Endodermal cell (in vitro differentiated cells): ENCODE measurements at regions not wholly inside any gene's neighbourhood (a gene's known extent, or its start where the extent isn't known, plus 50 kb on each side); places are given as distances from the start of the nearest gene placed in this dataset.

Experiments used
- DNase-seq: peaks from one replicate; pipeline ENCODE4 v3.0.0-alpha.2; 2017
- H3K27ac ChIP-seq: 2 replicates; pipeline ENCODE4 v1.5.1; 2013; ENCODE audit warnings: mild to moderate bottlenecking, low read depth, low read length, moderate library complexity
- H3K27me3 ChIP-seq: 2 replicates; pipeline ENCODE4 v1.6.1; 2013; ENCODE audit warnings: mild to moderate bottlenecking, low read length, moderate library complexity; ENCODE audit not compliant: insufficient read depth, control insufficient read depth, poor library complexity, severe bottlenecking
- H3K36me3 ChIP-seq: 2 replicates; pipeline ENCODE4 v1.7.0; 2013; ENCODE audit warnings: mild to moderate bottlenecking, low read length, moderate library complexity; ENCODE audit not compliant: control insufficient read depth, insufficient read depth
- H3K4me1 ChIP-seq: one replicate; pipeline ENCODE4 v1.7.0; 2013; ENCODE audit warnings: low read length; ENCODE audit not compliant: control insufficient read depth, insufficient read depth
- H3K4me3 ChIP-seq: 2 replicates; pipeline ENCODE4 v1.5.1; 2013; ENCODE audit warnings: mild to moderate bottlenecking, low read length, moderate library complexity
- H3K9ac ChIP-seq: 2 replicates; pipeline ENCODE4 v1.6.1; 2013; ENCODE audit warnings: mild to moderate bottlenecking, low read length, moderate library complexity; ENCODE audit not compliant: poor library complexity, severe bottlenecking; ENCODE audit errors: extremely low read depth
- H3K9me3 ChIP-seq: 2 replicates; pipeline ENCODE4 v1.6.1; 2013; ENCODE audit warnings: mild to moderate bottlenecking, low read length, moderate library complexity; ENCODE audit not compliant: control insufficient read depth
- H3K27ac Mint-ChIP-seq: 2 replicates; pipeline ENCODE4 v1.8.0; 2020; ENCODE audit warnings: mixed read lengths
- H3K27me3 Mint-ChIP-seq: 2 replicates; pipeline ENCODE4 v1.8.0; 2021; ENCODE audit warnings: mild to moderate bottlenecking, mixed read lengths; ENCODE audit not compliant: insufficient read depth
- H3K36me3 Mint-ChIP-seq: 2 replicates; pipeline ENCODE4 v1.8.0; 2020; ENCODE audit warnings: low read depth, mixed read lengths
- H3K4me1 Mint-ChIP-seq: 2 replicates; pipeline ENCODE4 v1.8.0; 2020; ENCODE audit warnings: mixed read lengths
- H3K4me3 Mint-ChIP-seq: 2 replicates; pipeline ENCODE4 v1.8.0; 2020; ENCODE audit warnings: mild to moderate bottlenecking, moderate library complexity, mixed read lengths
- H3K9me3 Mint-ChIP-seq: 2 replicates; pipeline ENCODE4 v1.8.0; 2020; ENCODE audit warnings: mild to moderate bottlenecking, mixed read lengths
- WGBS, 2 experiments: methylation state at CpG; one replicate each; pipeline versions ENCODE4 v1.1.5 to v1.1.7; 2013; ENCODE audit warnings: missing lambda C conversion rate in 2 of 2, mixed read lengths in 1 of 2; ENCODE audit not compliant: insufficient coverage in 1 of 2, insufficient read length in 1 of 2; 5-methylcytosine and 5-hydroxymethylcytosine counted together
- TF ChIP-seq, protein P1 (sequence below): fragments of 200-600 bp; sonication (generic); conservative IDR thresholded peaks from 2 replicates; pipeline ENCODE4 v1.5.0; 2021; ENCODE audit warnings: antibody characterized with exemption, mild to moderate bottlenecking

DNA sequence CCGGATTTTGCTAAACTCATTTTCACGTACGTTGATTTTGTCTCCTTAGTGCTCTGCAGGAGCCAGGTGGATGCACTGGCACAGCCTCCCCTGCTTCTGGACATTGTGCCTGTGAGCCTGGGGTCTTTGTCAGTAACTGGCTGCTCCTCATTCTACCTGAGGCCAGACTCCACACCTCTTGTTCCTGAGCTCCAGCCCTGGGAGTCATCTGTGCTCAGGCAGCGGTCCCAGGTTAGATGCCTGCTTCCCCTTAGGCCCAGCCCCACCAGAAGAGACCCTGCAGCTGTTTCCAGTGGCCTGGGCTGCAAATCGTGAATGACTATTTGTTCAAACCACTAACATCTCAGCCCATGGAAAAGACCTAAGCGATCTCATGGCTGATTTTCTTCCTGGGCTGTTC, 129.1 kb downstream of the ERMARD start:
- Histone ChIP-seq H3K9ac (no peak overlapping the region), H3K27ac (no peak overlapping the region), H3K4me1 (no peaks in the 10 kb centered on the region), H3K27me3 (no peaks in the 10 kb centered on the region), H3K4me3 (no peak overlapping the region), H3K36me3 (no peaks in the 10 kb centered on the region), H3K9me3 (no peaks in the 10 kb centered on the region)
- no peaks in the 10 kb centered on the region for H3K36me3 Mint-ChIP-seq
- no peaks in the 10 kb centered on the region for H3K9me3 Mint-ChIP-seq
- H3K4me1 Mint-ChIP-seq, result no peaks in the 10 kb centered on the region
- peaks cover 2% of the 10 kb centered on the region for H3K27me3 Mint-ChIP-seq
- 92 to 100% methylated on average over 5 to 6 of the region's 6 CpGs for WGBS, 2 experiments
- no peak overlapping the region for H3K27ac Mint-ChIP-seq
- no peak overlapping the region for H3K4me3 Mint-ChIP-seq
- TF ChIP-seq, protein P1, sequence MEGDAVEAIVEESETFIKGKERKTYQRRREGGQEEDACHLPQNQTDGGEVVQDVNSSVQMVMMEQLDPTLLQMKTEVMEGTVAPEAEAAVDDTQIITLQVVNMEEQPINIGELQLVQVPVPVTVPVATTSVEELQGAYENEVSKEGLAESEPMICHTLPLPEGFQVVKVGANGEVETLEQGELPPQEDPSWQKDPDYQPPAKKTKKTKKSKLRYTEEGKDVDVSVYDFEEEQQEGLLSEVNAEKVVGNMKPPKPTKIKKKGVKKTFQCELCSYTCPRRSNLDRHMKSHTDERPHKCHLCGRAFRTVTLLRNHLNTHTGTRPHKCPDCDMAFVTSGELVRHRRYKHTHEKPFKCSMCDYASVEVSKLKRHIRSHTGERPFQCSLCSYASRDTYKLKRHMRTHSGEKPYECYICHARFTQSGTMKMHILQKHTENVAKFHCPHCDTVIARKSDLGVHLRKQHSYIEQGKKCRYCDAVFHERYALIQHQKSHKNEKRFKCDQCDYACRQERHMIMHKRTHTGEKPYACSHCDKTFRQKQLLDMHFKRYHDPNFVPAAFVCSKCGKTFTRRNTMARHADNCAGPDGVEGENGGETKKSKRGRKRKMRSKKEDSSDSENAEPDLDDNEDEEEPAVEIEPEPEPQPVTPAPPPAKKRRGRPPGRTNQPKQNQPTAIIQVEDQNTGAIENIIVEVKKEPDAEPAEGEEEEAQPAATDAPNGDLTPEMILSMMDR, result no peak
- DNase-seq, result no peak

DNA sequence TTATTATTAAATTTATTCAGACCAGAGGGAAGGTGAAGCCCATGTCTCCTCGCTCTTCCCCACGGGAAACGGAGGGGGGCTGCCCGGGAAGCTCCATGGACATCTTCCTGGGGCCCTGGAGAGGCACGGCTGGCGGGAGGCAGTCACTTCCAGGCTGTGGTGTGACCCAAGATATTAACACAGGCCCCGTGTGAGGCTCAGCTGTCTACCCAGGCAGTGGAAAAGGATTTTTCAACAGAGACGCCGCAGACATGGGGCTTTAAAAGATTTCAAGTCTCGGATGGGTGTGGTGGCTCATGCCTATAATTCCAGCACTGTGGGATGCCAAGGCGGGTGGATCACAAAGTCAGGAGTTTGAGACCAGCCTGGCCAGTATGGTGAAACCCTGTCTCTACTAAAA, 117.9 kb downstream of the ERMARD start:
- peak; percentile 12 for DNase-seq
- Mint-ChIP-seq H3K4me1 (no peaks in the 10 kb centered on the region), H3K27me3 (no peaks in the 10 kb centered on the region)

DNA sequence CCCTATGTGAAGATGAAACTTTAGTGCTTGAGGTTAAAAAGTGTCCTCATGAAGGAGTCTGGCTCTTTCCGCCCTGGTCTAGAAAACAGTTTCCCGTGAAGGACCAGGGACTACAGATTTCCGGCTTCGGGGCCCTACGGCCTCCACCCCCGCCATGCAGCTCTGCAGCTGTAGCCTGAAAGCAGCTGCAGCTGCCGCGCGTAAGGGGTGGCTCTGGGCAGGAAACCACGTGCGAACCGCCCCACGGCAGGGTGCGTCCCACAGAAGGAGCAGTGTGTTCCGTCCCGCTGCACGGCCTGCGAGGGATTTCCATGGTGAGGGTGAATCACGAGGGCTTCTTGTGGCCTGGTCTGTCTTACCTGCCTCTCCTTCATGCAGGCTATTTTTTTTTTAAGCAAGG, 117.0 kb downstream of the ERMARD start:
- WGBS, 2 experiments, result 83 to 92% methylated on average over 17 to 19 of the region's 19 CpGs
- Mint-ChIP-seq H3K27me3 (no peaks in the 10 kb centered on the region), H3K9me3 (peaks cover 4% of the 10 kb centered on the region), H3K27ac (no peak overlapping the region), H3K4me1 (no peaks in the 10 kb centered on the region), H3K4me3 (no peak overlapping the region), H3K36me3 (no peaks in the 10 kb centered on the region)
- Histone ChIP-seq H3K4me1 (no peaks in the 10 kb centered on the region), H3K4me3 (no peak overlapping the region), H3K36me3 (no peaks in the 10 kb centered on the region), H3K9ac (no peak overlapping the region), H3K27me3 (no peaks in the 10 kb centered on the region), H3K27ac (no peak overlapping the region), H3K9me3 (no peaks in the 10 kb centered on the region)
- TF ChIP-seq, protein P1, result no peak
- DNase-seq, result peak; percentile 41

More for the DNA sequence above, 117.9 kb downstream of the ERMARD start:
- no peak overlapping the region for H3K27ac ChIP-seq
- H3K36me3 ChIP-seq, result no peaks in the 10 kb centered on the region
- no peak overlapping the region for H3K4me3 ChIP-seq
- no peak overlapping the region for H3K4me3 Mint-ChIP-seq
- H3K27me3 ChIP-seq, result no peaks in the 10 kb centered on the region
- no peaks in the 10 kb centered on the region for H3K9me3 ChIP-seq
- peaks cover 2% of the 10 kb centered on the region for H3K9me3 Mint-ChIP-seq
- no peaks in the 10 kb centered on the region for H3K4me1 ChIP-seq
- H3K36me3 Mint-ChIP-seq, result no peaks in the 10 kb centered on the region
- no peak overlapping the region for H3K27ac Mint-ChIP-seq
- TF ChIP-seq, protein P1, result no peak
- WGBS, 2 experiments, result 95 to 98% methylated on average over 10 to 11 of the region's 11 CpGs
- H3K9ac ChIP-seq, result no peak overlapping the region
